GM23338 (cell line): ENCODE measurements at regions not wholly inside any gene's neighbourhood (a gene's known extent, or its start where the extent isn't known, plus 50 kb on each side); places are given as distances from the start of the nearest gene placed in this dataset.
"Not testable (repeated sequence)": the region's sequence is repeated elsewhere in the genome, so short reads cannot be mapped to it uniquely, and the experiment has no call there.

Experiments
- ATAC-seq: fragments of 200-7000 bp; cut with Tn5 transposase; 3 replicates; pipeline ENCODE4 v1.9.1; 2020
- DNase-seq: peaks from one replicate; pipeline ENCODE4 v3.0.0-alpha.2; 2015; ENCODE audit warnings: low spot score
- H2AFZ ChIP-seq: fragments of 200-600 bp; sonication (generic); 2 replicates; pipeline ENCODE4 v1.8.0; 2016; ENCODE audit warnings: antibody characterized with exemption, mild to moderate bottlenecking, moderate library complexity
- H3F3A ChIP-seq: fragments of 200-600 bp; sonication (generic); replicated peaks from 2 replicates; pipeline ENCODE4 v1.8.0; 2017; ENCODE audit warnings: antibody characterized with exemption, mixed run types, low read depth
- H3K27ac ChIP-seq: fragments of 200-600 bp; sonication (generic); 2 replicates; pipeline ENCODE4 v1.6.1; 2016; ENCODE audit warnings: low read depth
- H3K27me3 ChIP-seq: fragments of 200-600 bp; sonication (generic); 2 replicates; pipeline ENCODE4 v1.8.0; 2016; ENCODE audit warnings: mild to moderate bottlenecking, mixed run types, moderate library complexity; ENCODE audit not compliant: insufficient read depth
- H3K36me3 ChIP-seq: fragments of 200-600 bp; sonication (generic); 2 replicates; pipeline ENCODE4 v1.8.0; 2016; ENCODE audit warnings: mild to moderate bottlenecking; ENCODE audit not compliant: insufficient read depth
- H3K4me1 ChIP-seq: fragments of 200-600 bp; sonication (generic); 2 replicates; pipeline ENCODE4 v1.8.0; 2016; ENCODE audit warnings: mild to moderate bottlenecking, moderate library complexity; ENCODE audit not compliant: insufficient read depth
- H3K4me2 ChIP-seq: fragments of 200-600 bp; sonication (generic); 2 replicates; pipeline ENCODE4 v1.7.1; 2017; ENCODE audit warnings: mixed run types
- H3K4me3 ChIP-seq: fragments of 200-600 bp; sonication (generic); 2 replicates; pipeline ENCODE4 v1.6.1; 2016; ENCODE audit warnings: mixed run types
- H3K79me2 ChIP-seq: fragments of 200-600 bp; sonication (generic); replicated peaks from 2 replicates; pipeline ENCODE4 v1.8.0; 2017; ENCODE audit warnings: mild to moderate bottlenecking; ENCODE audit not compliant: insufficient read depth
- H3K9me2 ChIP-seq: fragments of 200-600 bp; sonication (generic); 2 replicates; pipeline ENCODE4 v1.8.0; 2017; ENCODE audit not compliant: insufficient read depth
- H4K20me1 ChIP-seq: fragments of 200-600 bp; sonication (generic); replicated peaks from 2 replicates; pipeline ENCODE4 v1.8.0; 2017; ENCODE audit warnings: mild to moderate bottlenecking; ENCODE audit not compliant: insufficient read depth
- H3K27ac Mint-ChIP-seq: 2 replicates; pipeline ENCODE4 v1.8.0; 2020; ENCODE audit warnings: inconsistent platforms, mild to moderate bottlenecking, moderate library complexity, mixed read lengths
- H3K27me3 Mint-ChIP-seq: 3 replicates; pipeline ENCODE4 v1.8.0; 2022; ENCODE audit warnings: low read depth, mild to moderate bottlenecking, moderate library complexity, mixed read lengths, inconsistent platforms; ENCODE audit not compliant: insufficient read depth, poor library complexity
- H3K36me3 Mint-ChIP-seq: 3 replicates; pipeline ENCODE4 v1.8.0; 2021; ENCODE audit warnings: low read depth, mild to moderate bottlenecking, inconsistent platforms, moderate library complexity, mixed read lengths
- H3K4me1 Mint-ChIP-seq: 3 replicates; pipeline ENCODE4 v1.8.0; 2020; ENCODE audit warnings: mild to moderate bottlenecking, inconsistent platforms, mixed read lengths
- H3K4me3 Mint-ChIP-seq: 3 replicates; pipeline ENCODE4 v1.8.0; 2021; ENCODE audit warnings: moderate library complexity, mild to moderate bottlenecking, inconsistent platforms, mixed read lengths
- H3K9me3 Mint-ChIP-seq: 3 replicates; pipeline ENCODE4 v1.8.0; 2020; ENCODE audit warnings: moderate library complexity, mild to moderate bottlenecking, inconsistent platforms, mixed read lengths
- CREB1 ChIP-seq: fragments of 250-450 bp; sonication (Bioruptor Pico); IDR thresholded peaks from 2 replicates; pipeline ENCODE4 v1.5.0; 2020; ENCODE audit warnings: low read depth, mild to moderate bottlenecking, moderate library complexity
- EZH2phosphoT487 ChIP-seq: fragments of 200-600 bp; sonication (generic); IDR thresholded peaks from one replicate; pipeline ENCODE4 v1.8.1; 2018; ENCODE audit warnings: antibody characterized with exemption; ENCODE audit not compliant: unreplicated experiment
- JUNB ChIP-seq: IDR thresholded peaks from one replicate; pipeline ENCODE4 v1.6.1; 2016; ENCODE audit warnings: antibody characterized with exemption; ENCODE audit not compliant: unreplicated experiment
- NANOG ChIP-seq: IDR thresholded peaks from 2 replicates; pipeline ENCODE4 v1.6.1; 2016; ENCODE audit warnings: antibody characterized with exemption, borderline replicate concordance
- POLR2AphosphoS5 ChIP-seq: IDR thresholded peaks from 2 replicates; pipeline ENCODE4 v1.6.1; 2016; ENCODE audit warnings: antibody characterized with exemption, low read depth
- STAT1 ChIP-seq: IDR thresholded peaks from one replicate; pipeline ENCODE4 v1.6.1; 2016; ENCODE audit warnings: antibody characterized with exemption; ENCODE audit not compliant: unreplicated experiment
- ZNF114 ChIP-seq: fragments of 250-450 bp; sonication (Bioruptor Pico); IDR thresholded peaks from 2 replicates; pipeline ENCODE4 v1.5.0; 2020; ENCODE audit warnings: mild to moderate bottlenecking, moderate library complexity
- TF ChIP-seq, protein P1 (sequence below): fragments of 250-450 bp; sonication (Bioruptor Pico); IDR thresholded peaks from 2 replicates; pipeline ENCODE4 v1.5.0; 2020; ENCODE audit warnings: mild to moderate bottlenecking, moderate library complexity
- TF ChIP-seq, protein P2 (sequence below): IDR thresholded peaks from one replicate; pipeline ENCODE4 v1.6.1; 2018; ENCODE audit warnings: antibody characterized with exemption; ENCODE audit not compliant: unreplicated experiment

DNA sequence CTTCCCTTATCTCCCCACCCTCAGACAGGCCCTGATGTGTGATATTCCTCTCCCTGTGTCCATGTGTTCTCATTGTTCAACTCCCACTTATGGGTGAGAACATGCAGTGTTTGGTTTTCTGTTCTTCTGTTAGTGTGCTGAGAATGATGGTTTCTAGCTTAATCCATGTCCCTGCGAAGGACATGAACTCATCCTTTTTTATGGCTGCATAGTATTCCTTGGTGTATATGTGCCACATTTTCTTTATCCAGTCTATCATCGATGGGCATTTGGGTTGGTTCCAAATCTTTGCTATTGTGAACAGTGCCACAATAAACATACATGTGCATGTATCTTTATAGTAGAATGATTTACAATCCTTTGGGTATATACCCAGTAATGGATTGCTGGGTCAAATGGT is 207.6 kb downstream of the RASSF9 start:
- not testable (repeated sequence) for H3K4me2 ChIP-seq, H2AFZ ChIP-seq, H3K9me2 ChIP-seq, H4K20me1 ChIP-seq, H3K36me3 Mint-ChIP-seq, H3K27ac Mint-ChIP-seq, H3F3A ChIP-seq, H3K9me3 Mint-ChIP-seq, H3K79me2 ChIP-seq, H3K4me3 ChIP-seq, ATAC-seq, H3K27me3 Mint-ChIP-seq, H3K4me1 ChIP-seq, H3K27me3 ChIP-seq, H3K4me1 Mint-ChIP-seq, H3K36me3 ChIP-seq, H3K27ac ChIP-seq, H3K4me3 Mint-ChIP-seq, DNase-seq

DNA sequence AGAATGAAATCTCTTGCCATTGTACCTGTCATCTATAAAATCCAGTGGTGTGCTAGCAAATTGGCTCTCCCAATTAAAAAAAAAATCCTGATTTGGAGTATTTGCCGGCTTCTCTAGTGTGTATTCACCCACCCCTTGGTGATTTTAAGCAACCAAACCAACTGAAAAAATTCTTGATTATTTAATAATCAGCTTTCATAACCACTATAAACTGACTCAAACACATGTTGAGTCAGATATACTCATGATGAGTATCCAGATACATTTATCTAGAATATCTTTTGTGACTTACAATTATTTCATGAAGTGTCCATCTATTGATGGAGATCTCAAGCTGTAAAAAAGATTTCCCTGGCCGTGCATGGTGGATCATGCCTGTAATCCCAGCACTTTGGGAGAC is 205.4 kb downstream of the RASSF9 start:
- no peak overlapping the region for H3K27ac Mint-ChIP-seq
- no peaks in the 10 kb centered on the region for H3K27me3 Mint-ChIP-seq
- H3K36me3 Mint-ChIP-seq, result no peaks in the 10 kb centered on the region
- no peak overlapping the region for H3K4me3 Mint-ChIP-seq
- H3K9me3 Mint-ChIP-seq, result no peaks in the 10 kb centered on the region; the same call in 2 of the 3 replicates
- H3K27me3 ChIP-seq, result no peaks in the 10 kb centered on the region
- no peaks in the 10 kb centered on the region for H3F3A ChIP-seq
- no peak for DNase-seq
- H2AFZ ChIP-seq, result no peak overlapping the region
- no peak for TF ChIP-seq ZNF114 (CRISPR knock-in tag)
- no peak for TF ChIP-seq EZH2phosphoT487
- TF ChIP-seq POLR2AphosphoS5, result no peak
- H3K27ac ChIP-seq, result no peak overlapping the region
- H3K9me2 ChIP-seq, result no peaks in the 10 kb centered on the region
- H3K4me1 ChIP-seq, result no peaks in the 10 kb centered on the region
- H3K4me2 ChIP-seq, result no peak overlapping the region
- H4K20me1 ChIP-seq, result no peaks in the 10 kb centered on the region
- no peaks in the 10 kb centered on the region for H3K79me2 ChIP-seq
- no peak overlapping the region for H3K4me3 ChIP-seq
- ATAC-seq, result no peak
- no peaks in the 10 kb centered on the region for H3K4me1 Mint-ChIP-seq
- H3K36me3 ChIP-seq, result no peaks in the 10 kb centered on the region

DNA sequence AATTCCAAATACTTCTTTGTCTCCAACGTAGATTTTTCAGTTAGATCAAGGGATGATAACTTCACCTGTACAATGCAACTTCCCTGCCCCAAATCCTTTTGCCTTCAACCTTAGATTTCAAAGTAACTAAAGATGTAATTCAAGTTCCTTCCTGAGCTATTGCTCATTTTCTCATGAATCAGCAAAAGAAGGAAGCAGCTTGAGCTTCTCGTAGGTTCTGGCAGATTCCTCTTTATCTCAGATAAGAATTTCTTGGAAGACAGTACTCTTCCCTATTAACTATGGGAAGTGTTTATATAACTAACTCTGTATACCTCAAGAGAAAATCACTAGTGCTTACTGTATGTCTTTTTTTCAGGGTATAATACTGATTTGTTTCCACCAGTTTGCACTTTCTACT is 203.8 kb downstream of the RASSF9 start:
- Histone ChIP-seq H3F3A (no peaks in the 10 kb centered on the region), H3K4me3 (no peak overlapping the region), H3K27ac (no peak overlapping the region), H3K36me3 (no peaks in the 10 kb centered on the region), H3K4me2 (no peak overlapping the region), H2AFZ (no peak overlapping the region), H3K79me2 (no peaks in the 10 kb centered on the region), H4K20me1 (no peaks in the 10 kb centered on the region), H3K27me3 (no peaks in the 10 kb centered on the region), H3K9me2 (no peaks in the 10 kb centered on the region), H3K4me1 (no peaks in the 10 kb centered on the region)
- no peaks in the 10 kb centered on the region for H3K36me3 Mint-ChIP-seq
- no peak for ATAC-seq
- no peak overlapping the region for H3K4me3 Mint-ChIP-seq
- no peak overlapping the region for H3K27ac Mint-ChIP-seq
- no peaks in the 10 kb centered on the region; the same call in 2 of the 3 replicates for H3K9me3 Mint-ChIP-seq
- H3K4me1 Mint-ChIP-seq, result no peaks in the 10 kb centered on the region
- DNase-seq, result no peak
- H3K27me3 Mint-ChIP-seq, result no peaks in the 10 kb centered on the region
- TF ChIP-seq NANOG, result no peak
- TF ChIP-seq STAT1, result no peak
- no peak for TF ChIP-seq JUNB
- TF ChIP-seq ZNF114 (CRISPR knock-in tag), result no peak
- TF ChIP-seq CREB1 (CRISPR knock-in tag), result no peak
- TF ChIP-seq, protein P1, sequence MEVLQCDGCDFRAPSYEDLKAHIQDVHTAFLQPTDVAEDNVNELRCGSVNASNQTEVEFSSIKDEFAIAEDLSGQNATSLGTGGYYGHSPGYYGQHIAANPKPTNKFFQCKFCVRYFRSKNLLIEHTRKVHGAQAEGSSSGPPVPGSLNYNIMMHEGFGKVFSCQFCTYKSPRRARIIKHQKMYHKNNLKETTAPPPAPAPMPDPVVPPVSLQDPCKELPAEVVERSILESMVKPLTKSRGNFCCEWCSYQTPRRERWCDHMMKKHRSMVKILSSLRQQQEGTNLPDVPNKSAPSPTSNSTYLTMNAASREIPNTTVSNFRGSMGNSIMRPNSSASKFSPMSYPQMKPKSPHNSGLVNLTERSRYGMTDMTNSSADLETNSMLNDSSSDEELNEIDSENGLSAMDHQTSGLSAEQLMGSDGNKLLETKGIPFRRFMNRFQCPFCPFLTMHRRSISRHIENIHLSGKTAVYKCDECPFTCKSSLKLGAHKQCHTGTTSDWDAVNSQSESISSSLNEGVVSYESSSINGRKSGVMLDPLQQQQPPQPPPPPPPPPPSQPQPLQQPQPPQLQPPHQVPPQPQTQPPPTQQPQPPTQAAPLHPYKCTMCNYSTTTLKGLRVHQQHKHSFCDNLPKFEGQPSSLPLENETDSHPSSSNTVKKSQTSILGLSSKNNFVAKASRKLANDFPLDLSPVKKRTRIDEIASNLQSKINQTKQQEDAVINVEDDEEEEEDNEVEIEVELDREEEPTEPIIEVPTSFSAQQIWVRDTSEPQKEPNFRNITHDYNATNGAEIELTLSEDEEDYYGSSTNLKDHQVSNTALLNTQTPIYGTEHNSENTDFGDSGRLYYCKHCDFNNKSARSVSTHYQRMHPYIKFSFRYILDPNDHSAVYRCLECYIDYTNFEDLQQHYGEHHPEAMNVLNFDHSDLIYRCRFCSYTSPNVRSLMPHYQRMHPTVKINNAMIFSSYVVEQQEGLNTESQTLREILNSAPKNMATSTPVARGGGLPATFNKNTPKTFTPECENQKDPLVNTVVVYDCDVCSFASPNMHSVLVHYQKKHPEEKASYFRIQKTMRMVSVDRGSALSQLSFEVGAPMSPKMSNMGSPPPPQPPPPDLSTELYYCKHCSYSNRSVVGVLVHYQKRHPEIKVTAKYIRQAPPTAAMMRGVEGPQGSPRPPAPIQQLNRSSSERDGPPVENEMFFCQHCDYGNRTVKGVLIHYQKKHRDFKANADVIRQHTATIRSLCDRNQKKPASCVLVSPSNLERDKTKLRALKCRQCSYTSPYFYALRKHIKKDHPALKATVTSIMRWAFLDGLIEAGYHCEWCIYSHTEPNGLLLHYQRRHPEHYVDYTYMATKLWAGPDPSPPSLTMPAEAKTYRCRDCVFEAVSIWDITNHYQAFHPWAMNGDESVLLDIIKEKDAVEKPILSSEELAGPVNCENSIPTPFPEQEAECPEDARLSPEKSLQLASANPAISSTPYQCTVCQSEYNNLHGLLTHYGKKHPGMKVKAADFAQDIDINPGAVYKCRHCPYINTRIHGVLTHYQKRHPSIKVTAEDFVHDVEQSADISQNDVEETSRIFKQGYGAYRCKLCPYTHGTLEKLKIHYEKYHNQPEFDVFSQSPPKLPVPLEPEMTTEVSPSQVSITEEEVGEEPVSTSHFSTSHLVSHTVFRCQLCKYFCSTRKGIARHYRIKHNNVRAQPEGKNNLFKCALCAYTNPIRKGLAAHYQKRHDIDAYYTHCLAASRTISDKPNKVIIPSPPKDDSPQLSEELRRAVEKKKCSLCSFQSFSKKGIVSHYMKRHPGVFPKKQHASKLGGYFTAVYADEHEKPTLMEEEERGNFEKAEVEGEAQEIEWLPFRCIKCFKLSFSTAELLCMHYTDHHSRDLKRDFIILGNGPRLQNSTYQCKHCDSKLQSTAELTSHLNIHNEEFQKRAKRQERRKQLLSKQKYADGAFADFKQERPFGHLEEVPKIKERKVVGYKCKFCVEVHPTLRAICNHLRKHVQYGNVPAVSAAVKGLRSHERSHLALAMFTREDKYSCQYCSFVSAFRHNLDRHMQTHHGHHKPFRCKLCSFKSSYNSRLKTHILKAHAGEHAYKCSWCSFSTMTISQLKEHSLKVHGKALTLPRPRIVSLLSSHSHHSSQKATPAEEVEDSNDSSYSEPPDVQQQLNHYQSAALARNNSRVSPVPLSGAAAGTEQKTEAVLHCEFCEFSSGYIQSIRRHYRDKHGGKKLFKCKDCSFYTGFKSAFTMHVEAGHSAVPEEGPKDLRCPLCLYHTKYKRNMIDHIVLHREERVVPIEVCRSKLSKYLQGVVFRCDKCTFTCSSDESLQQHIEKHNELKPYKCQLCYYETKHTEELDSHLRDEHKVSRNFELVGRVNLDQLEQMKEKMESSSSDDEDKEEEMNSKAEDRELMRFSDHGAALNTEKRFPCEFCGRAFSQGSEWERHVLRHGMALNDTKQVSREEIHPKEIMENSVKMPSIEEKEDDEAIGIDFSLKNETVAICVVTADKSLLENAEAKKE (CRISPR knock-in tag), result no peak
- TF ChIP-seq POLR2AphosphoS5, result no peak
- TF ChIP-seq, protein P2, sequence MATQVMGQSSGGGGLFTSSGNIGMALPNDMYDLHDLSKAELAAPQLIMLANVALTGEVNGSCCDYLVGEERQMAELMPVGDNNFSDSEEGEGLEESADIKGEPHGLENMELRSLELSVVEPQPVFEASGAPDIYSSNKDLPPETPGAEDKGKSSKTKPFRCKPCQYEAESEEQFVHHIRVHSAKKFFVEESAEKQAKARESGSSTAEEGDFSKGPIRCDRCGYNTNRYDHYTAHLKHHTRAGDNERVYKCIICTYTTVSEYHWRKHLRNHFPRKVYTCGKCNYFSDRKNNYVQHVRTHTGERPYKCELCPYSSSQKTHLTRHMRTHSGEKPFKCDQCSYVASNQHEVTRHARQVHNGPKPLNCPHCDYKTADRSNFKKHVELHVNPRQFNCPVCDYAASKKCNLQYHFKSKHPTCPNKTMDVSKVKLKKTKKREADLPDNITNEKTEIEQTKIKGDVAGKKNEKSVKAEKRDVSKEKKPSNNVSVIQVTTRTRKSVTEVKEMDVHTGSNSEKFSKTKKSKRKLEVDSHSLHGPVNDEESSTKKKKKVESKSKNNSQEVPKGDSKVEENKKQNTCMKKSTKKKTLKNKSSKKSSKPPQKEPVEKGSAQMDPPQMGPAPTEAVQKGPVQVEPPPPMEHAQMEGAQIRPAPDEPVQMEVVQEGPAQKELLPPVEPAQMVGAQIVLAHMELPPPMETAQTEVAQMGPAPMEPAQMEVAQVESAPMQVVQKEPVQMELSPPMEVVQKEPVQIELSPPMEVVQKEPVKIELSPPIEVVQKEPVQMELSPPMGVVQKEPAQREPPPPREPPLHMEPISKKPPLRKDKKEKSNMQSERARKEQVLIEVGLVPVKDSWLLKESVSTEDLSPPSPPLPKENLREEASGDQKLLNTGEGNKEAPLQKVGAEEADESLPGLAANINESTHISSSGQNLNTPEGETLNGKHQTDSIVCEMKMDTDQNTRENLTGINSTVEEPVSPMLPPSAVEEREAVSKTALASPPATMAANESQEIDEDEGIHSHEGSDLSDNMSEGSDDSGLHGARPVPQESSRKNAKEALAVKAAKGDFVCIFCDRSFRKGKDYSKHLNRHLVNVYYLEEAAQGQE, result no peak
